ENCODE measurements at regions not wholly inside any gene's neighbourhood (a gene's known extent, or its start where the extent isn't known, plus 50 kb on each side); places are given as distances from the start of the nearest gene placed in this dataset.

- Mint-ChIP-seq H3K9me3 (peaks cover 0 to 4% (median 0%) of the 10 kb centered on the region in 7 donors), H3K27ac (no peak overlapping the region), H3K27me3 (ENCODE audit: low read depth in 3 of 3) (peaks cover 0 to 3% (median 2%) of the 10 kb centered on the region in 3 donors), H3K4me1 (no peaks in the 10 kb centered on the region), H3K36me3 (no peaks in the 10 kb centered on the region), H3K4me3 (no peak overlapping the region)
- Histone ChIP-seq H3K27me3 (ENCODE audit: control insufficient read depth in 2 of 2, insufficient read depth in 2 of 2, low read length in 2 of 2) (no peaks in the 10 kb centered on the region), H3K79me2 (ENCODE audit: insufficient read depth, low read length) (no peaks in the 10 kb centered on the region), H3K9me3 (replicated peaks in 1 of 2; ENCODE audit: control insufficient read depth in 1 of 2, insufficient read depth in 1 of 2, low read length in 2 of 2) (no peaks in the 10 kb centered on the region), H3K9ac (ENCODE audit: insufficient read depth, low read length, poor library complexity, severe bottlenecking) (no peak overlapping the region), H4K20me1 (ENCODE audit: insufficient read depth, low read length) (no peaks in the 10 kb centered on the region), H3K4me3 (replicated peaks in 1 of 3; ENCODE audit: low read depth in 2 of 3, low read length in 3 of 3) (no peak overlapping the region), H3K36me3 (replicated peaks in 1 of 2; ENCODE audit: control insufficient read depth in 1 of 2, insufficient read depth in 2 of 2, low read length in 2 of 2) (no peaks in the 10 kb centered on the region), H2AFZ (ENCODE audit: insufficient read depth, low read depth, low read length, poor library complexity, severe bottlenecking) (no peak overlapping the region), H3K4me1 (ENCODE audit: control insufficient read depth in 1 of 2, insufficient read depth in 2 of 2, low read length in 2 of 2) (no peaks in the 10 kb centered on the region), H3K4me2 (replicated peaks; ENCODE audit: extremely low read depth, low read length, poor library complexity, severe bottlenecking) (no peak overlapping the region), H3K27ac (ENCODE audit: low read depth in 1 of 2, low read length in 2 of 2) (no peak overlapping the region)
- TF ChIP-seq CTCF (IDR thresholded peaks at IDR 0.05) = no peak
- DNase-seq = no peak
- no CpG with 5 or more reads among the region's 3 CpGs for WGBS (ENCODE audit: insufficient coverage)
- intact Hi-C loops (cut with micrococcal nuclease) = no loop called here
These were observed 199.1 kb upstream of the SLC30A5 start for GRCh38 chr5:68894673-68895072.

- Histone ChIP-seq H3K9me3 (replicated peaks in 1 of 2; ENCODE audit: control insufficient read depth in 1 of 2, insufficient read depth in 1 of 2, low read length in 2 of 2) (no peaks in the 10 kb centered on the region), H3K4me1 (ENCODE audit: control insufficient read depth in 1 of 2, insufficient read depth in 2 of 2, low read length in 2 of 2) (no peaks in the 10 kb centered on the region), H4K20me1 (ENCODE audit: insufficient read depth, low read length) (no peaks in the 10 kb centered on the region), H3K79me2 (ENCODE audit: insufficient read depth, low read length) (no peaks in the 10 kb centered on the region), H3K4me3 (replicated peaks in 1 of 3; ENCODE audit: low read depth in 2 of 3, low read length in 3 of 3) (no peak overlapping the region), H2AFZ (ENCODE audit: insufficient read depth, low read depth, low read length, poor library complexity, severe bottlenecking) (no peak overlapping the region), H3K9ac (ENCODE audit: insufficient read depth, low read length, poor library complexity, severe bottlenecking) (no peak overlapping the region), H3K27me3 (ENCODE audit: control insufficient read depth in 2 of 2, insufficient read depth in 2 of 2, low read length in 2 of 2) (no peaks in the 10 kb centered on the region), H3K4me2 (replicated peaks; ENCODE audit: extremely low read depth, low read length, poor library complexity, severe bottlenecking) (no peak overlapping the region), H3K36me3 (replicated peaks in 1 of 2; ENCODE audit: control insufficient read depth in 1 of 2, insufficient read depth in 2 of 2, low read length in 2 of 2) (no peaks in the 10 kb centered on the region), H3K27ac (ENCODE audit: low read depth in 1 of 2, low read length in 2 of 2) (no peak overlapping the region)
- H3K27ac Mint-ChIP-seq = no peak overlapping the region
- H3K4me3 Mint-ChIP-seq = no peak overlapping the region
- peaks cover 0 to 4% (median 1%) of the 10 kb centered on the region in 3 donors for H3K27me3 Mint-ChIP-seq (ENCODE audit: low read depth in 3 of 3)
- peaks cover 0 to 9% (median 4%) of the 10 kb centered on the region in 7 donors for H3K9me3 Mint-ChIP-seq
- no peaks in the 10 kb centered on the region for H3K4me1 Mint-ChIP-seq
- DNase-seq = no peak
- WGBS (ENCODE audit: insufficient coverage) = 90% methylated on average over 4 of the region's 4 CpGs
- H3K36me3 Mint-ChIP-seq = no peaks in the 10 kb centered on the region
- no peak for TF ChIP-seq CTCF (IDR thresholded peaks at IDR 0.05)
- intact Hi-C loops (cut with micrococcal nuclease) = no loop called here
These were observed 194.8 kb upstream of the SLC30A5 start for GRCh38 chr5:68898951-68899471.

All from CD14-positive monocyte (primary cell).